ENCODE measurements at regions not wholly inside any gene's neighbourhood (a gene's known extent, or its start where the extent isn't known, plus 50 kb on each side); places are given as distances from the start of the nearest gene placed in this dataset.

DNA sequence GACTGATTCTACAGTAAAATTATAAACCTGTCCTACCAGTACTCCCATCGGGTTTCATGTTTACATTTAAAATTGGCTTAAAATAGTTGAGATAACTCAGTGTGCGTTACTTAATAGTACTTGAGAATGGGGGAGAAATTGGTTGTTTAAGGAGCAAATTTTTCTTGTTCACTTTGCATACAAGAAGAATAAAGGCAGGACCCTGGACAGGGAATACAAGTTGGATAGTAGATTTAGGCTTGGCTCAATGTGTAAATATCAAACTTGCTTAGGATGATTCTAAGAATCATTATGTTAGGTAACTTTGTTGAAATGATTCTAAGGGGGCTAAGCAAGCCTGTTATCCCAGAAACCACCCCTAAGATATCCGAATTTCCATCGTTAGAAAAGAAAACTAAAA is 448.4 kb upstream of the TLE4 start:
- TF ChIP-seq, protein P1, sequence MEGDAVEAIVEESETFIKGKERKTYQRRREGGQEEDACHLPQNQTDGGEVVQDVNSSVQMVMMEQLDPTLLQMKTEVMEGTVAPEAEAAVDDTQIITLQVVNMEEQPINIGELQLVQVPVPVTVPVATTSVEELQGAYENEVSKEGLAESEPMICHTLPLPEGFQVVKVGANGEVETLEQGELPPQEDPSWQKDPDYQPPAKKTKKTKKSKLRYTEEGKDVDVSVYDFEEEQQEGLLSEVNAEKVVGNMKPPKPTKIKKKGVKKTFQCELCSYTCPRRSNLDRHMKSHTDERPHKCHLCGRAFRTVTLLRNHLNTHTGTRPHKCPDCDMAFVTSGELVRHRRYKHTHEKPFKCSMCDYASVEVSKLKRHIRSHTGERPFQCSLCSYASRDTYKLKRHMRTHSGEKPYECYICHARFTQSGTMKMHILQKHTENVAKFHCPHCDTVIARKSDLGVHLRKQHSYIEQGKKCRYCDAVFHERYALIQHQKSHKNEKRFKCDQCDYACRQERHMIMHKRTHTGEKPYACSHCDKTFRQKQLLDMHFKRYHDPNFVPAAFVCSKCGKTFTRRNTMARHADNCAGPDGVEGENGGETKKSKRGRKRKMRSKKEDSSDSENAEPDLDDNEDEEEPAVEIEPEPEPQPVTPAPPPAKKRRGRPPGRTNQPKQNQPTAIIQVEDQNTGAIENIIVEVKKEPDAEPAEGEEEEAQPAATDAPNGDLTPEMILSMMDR (IDR thresholded peaks at IDR 0.05), result no peak
- TF ChIP-seq POLR2AphosphoS5 (IDR thresholded peaks at IDR 0.05) (no peak), EP300 (IDR thresholded peaks at IDR 0.05) (no peak)

Measured in stomach (tissue), 4 donors.